NCI-H2171 treated with DMSO at 0.1 percent for 48 hours (cell line): ENCODE measurements at regions not wholly inside any gene's neighbourhood (a gene's known extent, or its start where the extent isn't known, plus 50 kb on each side); places are given as distances from the start of the nearest gene placed in this dataset.
"Not testable (repeated sequence)": the region's sequence is repeated elsewhere in the genome, so short reads cannot be mapped to it uniquely, and the experiment has no call there.

ENCODE experiments used
- DNase-seq: peaks from one replicate; lab custom pipeline; 2025; lab: John Stamatoyannopoulos, UW

- DNase-seq, result no peak
Observed at GRCh38 chr12:74145328-74145727, 392.3 kb upstream of the ATXN7L3B start.

- DNase-seq, result no peak
Observed at GRCh38 chr12:74148849-74149248, 388.8 kb upstream of the ATXN7L3B start.

- no peak for DNase-seq
Observed at GRCh38 chr12:74152370-74152769, 385.3 kb upstream of the ATXN7L3B start.

- DNase-seq, result no peak
Observed at GRCh38 chr12:74166096-74166495, 371.5 kb upstream of the ATXN7L3B start.

GRCh38 chr12:74169607-74170006, 368.0 kb upstream of the ATXN7L3B start:
- DNase-seq, result no peak

- no peak for DNase-seq
Observed at GRCh38 chr12:74170645-74171477, 366.8 kb upstream of the ATXN7L3B start.

- no peak for DNase-seq
Observed at GRCh38 chr12:74171478-74171909, 366.1 kb upstream of the ATXN7L3B start.

- DNase-seq, result not testable (repeated sequence)
Observed at GRCh38 chr12:74174961-74175360, 362.7 kb upstream of the ATXN7L3B start.

GRCh38 chr12:74185360-74185759, 352.3 kb upstream of the ATXN7L3B start:
- DNase-seq, result no peak

- DNase-seq, result no peak
Observed at GRCh38 chr12:74193191-74193590, 344.4 kb upstream of the ATXN7L3B start.

- no peak for DNase-seq
Observed at GRCh38 chr12:74204236-74204635, 333.4 kb upstream of the ATXN7L3B start.

- DNase-seq, result no peak
Observed at GRCh38 chr12:74227846-74228545, 309.6 kb upstream of the ATXN7L3B start.

GRCh38 chr12:74229671-74230070, 308.0 kb upstream of the ATXN7L3B start:
- DNase-seq, result no peak

GRCh38 chr12:74235342-74235741, 302.3 kb upstream of the ATXN7L3B start:
- no peak for DNase-seq

- DNase-seq, result no peak
Observed at GRCh38 chr12:74241341-74241740, 296.3 kb upstream of the ATXN7L3B start.

- DNase-seq, result no peak
Observed at GRCh38 chr12:74242088-74242487, 295.5 kb upstream of the ATXN7L3B start.

- DNase-seq, result no peak
Observed at GRCh38 chr12:74245458-74245857, 292.2 kb upstream of the ATXN7L3B start.

- DNase-seq, result no peak
Observed at GRCh38 chr12:74250891-74251290, 286.7 kb upstream of the ATXN7L3B start.

GRCh38 chr12:74253826-74254225, 283.8 kb upstream of the ATXN7L3B start:
- not testable (repeated sequence) for DNase-seq

GRCh38 chr12:74254784-74255183, 282.9 kb upstream of the ATXN7L3B start:
- DNase-seq, result no peak

GRCh38 chr12:74259199-74259598, 278.4 kb upstream of the ATXN7L3B start:
- no peak for DNase-seq

- DNase-seq, result no peak
Observed at GRCh38 chr12:74264692-74265091, 272.9 kb upstream of the ATXN7L3B start.

GRCh38 chr12:74269355-74269754, 268.3 kb upstream of the ATXN7L3B start:
- DNase-seq, result not testable (repeated sequence)
